Gastroesophageal sphincter (tissue), 3 donors: ENCODE measurements at regions not wholly inside any gene's neighbourhood (a gene's known extent, or its start where the extent isn't known, plus 50 kb on each side); places are given as distances from the start of the nearest gene placed in this dataset.

Experiments used
- POLR2A ChIP-seq, 2 donors: fragments of 450-650 bp; IDR thresholded peaks; one replicate each; pipeline ENCODE4 v1.6.1; 2017; ENCODE audit warnings: antibody characterized with exemption in 2 of 2, mild to moderate bottlenecking in 2 of 2, moderate library complexity in 1 of 2
- POLR2AphosphoS5 ChIP-seq: sonication (generic); formaldehyde crosslinking; IDR thresholded peaks from one replicate; pipeline ENCODE4 v1.6.1; 2017; ENCODE audit warnings: antibody characterized with exemption
- TF ChIP-seq, protein P1 (sequence below), 4 experiments: fragments of 200-600 bp in 2 of 4; fragments of 450-650 bp in 2 of 4; sonication (generic) in 1 of 4; IDR thresholded peaks; one replicate each; pipeline ENCODE4 v1.5.1; 2017 to 2019; ENCODE audit warnings: antibody characterized with exemption in 4 of 4, mild to moderate bottlenecking in 2 of 4, moderate library complexity in 2 of 4

DNA sequence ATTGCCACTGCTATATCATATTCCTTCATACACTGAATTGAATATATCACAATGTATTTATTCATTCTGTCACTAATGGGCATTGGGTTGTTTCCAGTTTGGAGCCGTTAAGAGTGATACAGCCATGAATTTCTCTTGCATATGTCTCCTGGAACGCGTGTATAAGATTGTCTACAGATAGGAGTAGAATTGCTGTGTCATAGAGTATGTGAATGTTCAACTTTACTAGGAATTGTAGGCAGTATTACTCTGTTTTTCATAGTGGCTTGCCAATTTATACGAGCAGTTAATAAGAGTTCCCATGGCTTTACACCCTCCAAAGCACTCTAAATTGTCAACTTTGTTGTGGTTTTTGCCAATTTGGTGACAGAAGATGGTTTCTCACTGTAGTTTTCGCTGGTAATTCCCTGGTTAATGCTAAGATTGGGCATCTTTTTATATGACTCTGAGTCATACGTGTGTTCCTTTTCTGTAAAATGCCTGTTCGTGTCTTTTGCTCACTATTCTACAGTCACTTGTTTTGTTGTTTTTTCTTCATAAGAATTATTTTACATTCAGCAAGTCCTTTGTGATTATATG, 136.1 kb upstream of the LIPC start:
- TF ChIP-seq POLR2A (IDR thresholded peaks at IDR 0.05) (no peak), POLR2AphosphoS5 (no peak)
- TF ChIP-seq, protein P1, sequence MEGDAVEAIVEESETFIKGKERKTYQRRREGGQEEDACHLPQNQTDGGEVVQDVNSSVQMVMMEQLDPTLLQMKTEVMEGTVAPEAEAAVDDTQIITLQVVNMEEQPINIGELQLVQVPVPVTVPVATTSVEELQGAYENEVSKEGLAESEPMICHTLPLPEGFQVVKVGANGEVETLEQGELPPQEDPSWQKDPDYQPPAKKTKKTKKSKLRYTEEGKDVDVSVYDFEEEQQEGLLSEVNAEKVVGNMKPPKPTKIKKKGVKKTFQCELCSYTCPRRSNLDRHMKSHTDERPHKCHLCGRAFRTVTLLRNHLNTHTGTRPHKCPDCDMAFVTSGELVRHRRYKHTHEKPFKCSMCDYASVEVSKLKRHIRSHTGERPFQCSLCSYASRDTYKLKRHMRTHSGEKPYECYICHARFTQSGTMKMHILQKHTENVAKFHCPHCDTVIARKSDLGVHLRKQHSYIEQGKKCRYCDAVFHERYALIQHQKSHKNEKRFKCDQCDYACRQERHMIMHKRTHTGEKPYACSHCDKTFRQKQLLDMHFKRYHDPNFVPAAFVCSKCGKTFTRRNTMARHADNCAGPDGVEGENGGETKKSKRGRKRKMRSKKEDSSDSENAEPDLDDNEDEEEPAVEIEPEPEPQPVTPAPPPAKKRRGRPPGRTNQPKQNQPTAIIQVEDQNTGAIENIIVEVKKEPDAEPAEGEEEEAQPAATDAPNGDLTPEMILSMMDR (IDR thresholded peaks at IDR 0.05) = no peak
